D341Med (cell line): ENCODE measurements at regions not wholly inside any gene's neighbourhood (a gene's known extent, or its start where the extent isn't known, plus 50 kb on each side); places are given as distances from the start of the nearest gene placed in this dataset.
A peak's percentile ranks its signal among the peaks of the same experiment; 100 is the strongest.
"Not testable (repeated sequence)": the region's sequence is repeated elsewhere in the genome, so short reads cannot be mapped to it uniquely, and the experiment has no call there.

Source experiments
- DNase-seq: peaks from one replicate; pipeline ENCODE4 v3.0.0; 2012; ENCODE audit warnings: low spot score

- DNase-seq: not testable (repeated sequence)
Observed at GRCh38 chr1:120357046-120357445, 57.8 kb upstream of the NBPF8 start.

- DNase-seq: not testable (repeated sequence)
Observed at GRCh38 chr1:120356170-120356569, 58.7 kb upstream of the NBPF8 start.

GRCh38 chr1:120354618-120355184 lies 60.1 kb upstream of the NBPF8 start:
- DNase-seq: peak; percentile 10

- DNase-seq: not testable (repeated sequence)
Observed at GRCh38 chr1:120342231-120343073, 72.4 kb upstream of the NBPF8 start.

GRCh38 chr1:120341756-120342155 lies 73.1 kb upstream of the NBPF8 start:
- DNase-seq: not testable (repeated sequence)

GRCh38 chr1:120340838-120341751 lies 73.7 kb upstream of the NBPF8 start:
- not testable (repeated sequence) for DNase-seq

GRCh38 chr1:120315738-120316137 lies 99.1 kb upstream of the NBPF8 start:
- DNase-seq: not testable (repeated sequence)

GRCh38 chr1:120311930-120312329 lies 102.9 kb upstream of the NBPF8 start:
- not testable (repeated sequence) for DNase-seq

GRCh38 chr1:120308940-120309578 lies 105.8 kb upstream of the NBPF8 start:
- not testable (repeated sequence) for DNase-seq

GRCh38 chr1:120305046-120305445 lies 109.8 kb upstream of the NBPF8 start:
- not testable (repeated sequence) for DNase-seq

- not testable (repeated sequence) for DNase-seq
Observed at GRCh38 chr1:120304341-120304740, 110.5 kb upstream of the NBPF8 start.

- not testable (repeated sequence) for DNase-seq
Observed at GRCh38 chr1:120299433-120300057, 115.3 kb upstream of the NBPF8 start.

- not testable (repeated sequence) for DNase-seq
Observed at GRCh38 chr1:120298487-120298886, 116.3 kb upstream of the NBPF8 start.

- not testable (repeated sequence) for DNase-seq
Observed at GRCh38 chr1:120297345-120297953, 117.4 kb upstream of the NBPF8 start.

GRCh38 chr1:120290105-120290504 lies 113.8 kb upstream of the SEC22B start:
- not testable (repeated sequence) for DNase-seq

- DNase-seq: not testable (repeated sequence)
Observed at GRCh38 chr1:120289601-120290074, 113.3 kb upstream of the SEC22B start.

- not testable (repeated sequence) for DNase-seq
Observed at GRCh38 chr1:120288814-120289600, 112.7 kb upstream of the SEC22B start.

- not testable (repeated sequence) for DNase-seq
Observed at GRCh38 chr1:120288167-120288566, 111.8 kb upstream of the SEC22B start.

GRCh38 chr1:120282744-120283464 lies 106.6 kb upstream of the SEC22B start:
- not testable (repeated sequence) for DNase-seq
